HCT116 (cell line): ENCODE measurements at regions not wholly inside any gene's neighbourhood (a gene's known extent, or its start where the extent isn't known, plus 50 kb on each side); places are given as distances from the start of the nearest gene placed in this dataset.

Source experiments
- ATAC-seq: fragments of 200-7000 bp; cut with Tn5 transposase; 2 replicates; pipeline ENCODE4 v1.9.1; 2020; ENCODE audit warnings: mild to moderate bottlenecking, moderate library complexity
- BruUV-seq: library from RNA; stranded (reverse); fragments of 400-500 nt; replicated peaks from 2 replicates; lab custom pipeline; 2021; lab: Mats Ljungman, UMichigan
- CTCF ChIA-PET: fragments of 300-600 bp; sonication (Branson Sonifier 250); formaldehyde crosslinking; loops from one replicate; lab custom pipeline; 2021; ENCODE audit warnings: antibody characterized with exemption; lab: Charles Lee
- POLR2A ChIA-PET: fragments of 300-600, 350-600 bp; sonication (Branson Sonifier 250); formaldehyde crosslinking; loops from one replicate; lab custom pipeline; 2021; ENCODE audit warnings: antibody characterized with exemption; lab: Charles Lee
- RAD21 ChIA-PET, 2 experiments: fragments of 300-600 bp; sonication (Branson Sonifier 250); formaldehyde crosslinking; loops; one replicate each; lab custom pipeline; 2023; ENCODE audit warnings: low total read pairs in 2 of 2; ENCODE audit not compliant: uncharacterized antibody in 2 of 2, unreplicated experiment in 2 of 2, low non-redundant PET in 1 of 2; lab: Charles Lee
- DNase-seq: peaks from one replicate; pipeline ENCODE4 v3.0.0-alpha.2; 2010; ENCODE audit warnings: low read depth, low spot score
- H2AFZ ChIP-seq: fragments of 200-600 bp; shearing (Covaris generic), sonication (generic); 2 replicates; pipeline ENCODE4 v1.6.1; 2017; ENCODE audit warnings: low read depth, mixed run types, mixed read lengths, antibody characterized with exemption, low read length; ENCODE audit not compliant: poor library complexity, severe bottlenecking
- H3K27ac ChIP-seq: 2 replicates; pipeline ENCODE4 v1.5.1; 2012; ENCODE audit warnings: low read depth, low read length
- H3K27me3 ChIP-seq: fragments of 200-600 bp; sonication (generic); 2 replicates; pipeline ENCODE4 v1.6.1; 2016; ENCODE audit warnings: mixed run types, low read length, mixed read lengths; ENCODE audit not compliant: insufficient read depth
- H3K36me3 ChIP-seq, 2 experiments: fragments of 200-500 bp in 1 of 2; fragments of 200-600 bp in 1 of 2; sonication (Bioruptor generic) in 1 of 2; sonication (generic) in 1 of 2; 2 replicates each; pipeline versions ENCODE4 v1.5.1 to v1.6.1; 2014 to 2016; ENCODE audit warnings: low read length in 2 of 2, inconsistent platforms in 1 of 2, mixed read lengths in 1 of 2, mixed run types in 1 of 2; ENCODE audit not compliant: insufficient read depth in 2 of 2, control insufficient read depth in 1 of 2
- H3K4me1 ChIP-seq, 2 experiments: fragments of 200-600 bp in 1 of 2; sonication (generic) in 1 of 2; 2 replicates each; pipeline versions ENCODE4 v1.5.1 to v1.6.1; 2012 to 2017; ENCODE audit warnings: low read length in 2 of 2, inconsistent platforms in 1 of 2, mild to moderate bottlenecking in 1 of 2, mixed read lengths in 1 of 2, mixed run types in 1 of 2, moderate library complexity in 1 of 2; ENCODE audit not compliant: insufficient read depth in 2 of 2, control insufficient read depth in 1 of 2
- H3K4me2 ChIP-seq: fragments of 200-600 bp; sonication (generic); 2 replicates; pipeline ENCODE4 v1.6.1; 2017; ENCODE audit warnings: mixed run types, low read length, mixed read lengths
- H3K4me3 ChIP-seq, 2 experiments: fragments of 200-600 bp in 1 of 2; sonication (generic) in 1 of 2; replicated peaks in 1 of 2; 2 replicates each; pipeline ENCODE4 v1.5.1; 2011 to 2016; ENCODE audit warnings: low read length in 2 of 2, control low read depth in 1 of 2, low read depth in 1 of 2, mild to moderate bottlenecking in 1 of 2, mixed read lengths in 1 of 2, mixed run types in 1 of 2
- H3K79me2 ChIP-seq: fragments of 200-600 bp; sonication (generic); 2 replicates; pipeline ENCODE4 v1.6.1; 2017; ENCODE audit warnings: mild to moderate bottlenecking, mixed run types, low read length, moderate library complexity, mixed read lengths; ENCODE audit not compliant: insufficient read depth
- H3K9ac ChIP-seq: fragments of 200-600 bp; sonication (generic); 2 replicates; pipeline ENCODE4 v1.6.1; 2016; ENCODE audit warnings: low read length, mixed read lengths
- H3K9me2 ChIP-seq: fragments of 200-600 bp; sonication (generic), shearing (Covaris generic); 2 replicates; pipeline ENCODE4 v1.6.1; 2017; ENCODE audit warnings: mixed run types, mild to moderate bottlenecking, moderate library complexity; ENCODE audit not compliant: insufficient read depth
- H3K9me3 ChIP-seq, 2 experiments: fragments of 200-500 bp in 1 of 2; fragments of 200-600 bp in 1 of 2; sonication (Bioruptor generic) in 1 of 2; sonication (generic) in 1 of 2; 2 replicates each; pipeline ENCODE4 v1.6.1; 2014 to 2017; ENCODE audit warnings: low read length in 2 of 2, mixed read lengths in 2 of 2, inconsistent platforms in 1 of 2, low read depth in 1 of 2, mild to moderate bottlenecking in 1 of 2, mixed run types in 1 of 2, moderate library complexity in 1 of 2; ENCODE audit not compliant: control insufficient read depth in 1 of 2, insufficient read depth in 1 of 2
- H4K20me1 ChIP-seq: fragments of 200-600 bp; sonication (generic), shearing (Covaris generic); 2 replicates; pipeline ENCODE4 v1.6.1; 2017; ENCODE audit warnings: mixed run types, mild to moderate bottlenecking, moderate library complexity; ENCODE audit not compliant: insufficient read depth
- ATF3 ChIP-seq: IDR thresholded peaks from 2 replicates; pipeline ENCODE4 v1.6.1; 2012
- CEBPB ChIP-seq: IDR thresholded peaks from 2 replicates; pipeline ENCODE4 v1.6.1; 2012; ENCODE audit warnings: low read depth
- CTCF ChIP-seq, 3 experiments: fragments of 200-600 bp in 1 of 3; sonication (generic) in 1 of 3; IDR thresholded peaks in 2 of 3; conservative IDR thresholded peaks in 1 of 3; 2 replicates each; pipeline ENCODE4 v1.5.1; 2012 to 2017; ENCODE audit warnings: low read depth in 2 of 3, low read length in 2 of 3, antibody characterized with exemption in 1 of 3, borderline replicate concordance in 1 of 3, control low read depth in 1 of 3, mild to moderate bottlenecking in 1 of 3, mixed read lengths in 1 of 3, mixed run types in 1 of 3, moderate library complexity in 1 of 3; ENCODE audit not compliant: insufficient read depth in 1 of 3
- EGR1 ChIP-seq: IDR thresholded peaks from 2 replicates; pipeline ENCODE4 v1.6.1; 2012; ENCODE audit warnings: low read depth
- ELF1 ChIP-seq: IDR thresholded peaks from 2 replicates; pipeline ENCODE4 v1.6.1; 2012; ENCODE audit warnings: low read depth, borderline replicate concordance
- EZH2phosphoT487 ChIP-seq: fragments of 200-600 bp; IDR thresholded peaks from 2 replicates; pipeline ENCODE4 v1.6.1; 2018; ENCODE audit warnings: antibody characterized with exemption, borderline replicate concordance
- FOSL1 ChIP-seq: IDR thresholded peaks from 2 replicates; pipeline ENCODE4 v1.6.1; 2012; ENCODE audit warnings: low read depth
- JUND ChIP-seq: IDR thresholded peaks from 2 replicates; pipeline ENCODE4 v1.6.1; 2012
- MAX ChIP-seq: IDR thresholded peaks from 2 replicates; pipeline ENCODE4 v1.6.1; 2012
- POLR2AphosphoS5 ChIP-seq: IDR thresholded peaks from 2 replicates; pipeline ENCODE4 v1.6.1; 2011; ENCODE audit warnings: mild to moderate bottlenecking, low read depth, low read length, moderate library complexity
- RAD21 ChIP-seq: IDR thresholded peaks from 2 replicates; pipeline ENCODE4 v1.6.1; 2012; ENCODE audit warnings: low read depth, mild to moderate bottlenecking
- REST ChIP-seq: IDR thresholded peaks from 2 replicates; pipeline ENCODE4 v1.6.1; 2012; ENCODE audit warnings: low read depth
- SRF ChIP-seq: IDR thresholded peaks from 2 replicates; pipeline ENCODE4 v1.6.1; 2012; ENCODE audit warnings: low read depth
- TCF7L2 ChIP-seq: IDR thresholded peaks from 2 replicates; pipeline ENCODE4 v1.7.0; 2011; ENCODE audit warnings: borderline replicate concordance, inconsistent platforms; ENCODE audit not compliant: insufficient read depth, insufficient read length; ENCODE audit errors: extremely low read depth
- ZBTB33 ChIP-seq: IDR thresholded peaks from 2 replicates; pipeline ENCODE4 v1.6.1; 2011; ENCODE audit warnings: mild to moderate bottlenecking, low read length, moderate library complexity; ENCODE audit not compliant: insufficient replicate concordance; ENCODE audit errors: extremely low read depth
- intact Hi-C: fragments of 100-400 bp; cut with micrococcal nuclease; formaldehyde crosslinking; loops from 2 replicates; pipeline ENCODE4 v1.10.0; 2022

- ATAC-seq (no peak), DNase-seq (no peak)
- H4K20me1 ChIP-seq, result no peaks in the 10 kb centered on the region
- no peak overlapping the region for H2AFZ ChIP-seq
- no peak for TF ChIP-seq SRF
- TF ChIP-seq MAX, result no peak
- TF ChIP-seq EGR1, result no peak
- TF ChIP-seq POLR2AphosphoS5, result no peak
- TF ChIP-seq FOSL1, result no peak
- no peak for TF ChIP-seq ZBTB33
- TF ChIP-seq CEBPB, result no peak
- TF ChIP-seq ATF3, result no peak
- no peak for TF ChIP-seq EZH2phosphoT487
- no peak for TF ChIP-seq JUND
- TF ChIP-seq CTCF (IDR thresholded peaks at IDR 0.05 in 2 of 3, conservative IDR thresholded peaks at IDR 0.05 in 1 of 3; ENCODE audit: borderline replicate concordance in 1 of 3, insufficient read depth in 1 of 3, low read depth in 2 of 3, low read length in 2 of 3), result no peak
- TF ChIP-seq TCF7L2, result no peak
- TF ChIP-seq RAD21, result no peak
- no peak for TF ChIP-seq ELF1
- TF ChIP-seq REST, result no peak
- no peak overlapping the region for H3K27ac ChIP-seq
- BruUV-seq, result no TSS peak
- H3K9me2 ChIP-seq, result no peaks in the 10 kb centered on the region
- no peak overlapping the region for H3K4me3 ChIP-seq
- ChIA-PET CTCF (no interaction called here), RAD21 (no interaction called here), POLR2A (no interaction called here)
- H3K4me2 ChIP-seq, result no peak overlapping the region
- H3K79me2 ChIP-seq, result no peaks in the 10 kb centered on the region
- H3K36me3 ChIP-seq, result no peaks in the 10 kb centered on the region
- no peaks in the 10 kb centered on the region for H3K27me3 ChIP-seq
- no peaks in the 10 kb centered on the region for H3K4me1 ChIP-seq
- H3K9ac ChIP-seq, result no peak overlapping the region
- H3K9me3 ChIP-seq, result no peaks in the 10 kb centered on the region
- intact Hi-C loops, result no loop called here
Measured at GRCh38 chr2:51344886-51345285, 313.0 kb upstream of the NRXN1 start.
